B cell (primary cell): ENCODE measurements at regions not wholly inside any gene's neighbourhood (a gene's known extent, or its start where the extent isn't known, plus 50 kb on each side); places are given as distances from the start of the nearest gene placed in this dataset.

ENCODE experiments used
- ATAC-seq: fragments of 200-7000 bp; cut with Tn5 transposase; one replicate; pipeline ENCODE4 v1.10.0; 2021; ENCODE audit warnings: low read depth, mild to moderate bottlenecking, moderate number of reproducible peaks, moderate library complexity
- CTCF ChIA-PET: fragments of 350-600 bp; sonication (Branson Sonifier 250); formaldehyde crosslinking; loops from one replicate; lab custom pipeline; 2021; ENCODE audit warnings: antibody characterized with exemption, inconsistent platforms; lab: Charles Lee
- POLR2A ChIA-PET: fragments of 350-600 bp; sonication (Branson Sonifier 250); formaldehyde crosslinking; loops from one replicate; lab custom pipeline; 2021; ENCODE audit warnings: antibody characterized with exemption; lab: Charles Lee
- DNase-seq: peaks from one replicate; pipeline ENCODE4 v3.0.0; 2013
- H2AFZ ChIP-seq: 2 replicates; pipeline ENCODE4 v1.6.1; 2012; ENCODE audit warnings: mild to moderate bottlenecking, low read depth, low read length; ENCODE audit not compliant: insufficient read depth, poor library complexity, severe bottlenecking
- H3K27ac ChIP-seq, 2 donors: 1 replicate in 1 of 2; 2 replicates in 1 of 2; pipeline ENCODE4 v1.5.1; 2012 to 2013; ENCODE audit warnings: low read length in 2 of 2, mild to moderate bottlenecking in 2 of 2, moderate library complexity in 1 of 2
- H3K27me3 ChIP-seq, 4 experiments: fragments of 200-600 bp in 1 of 4; sonication (generic) in 1 of 4; replicated peaks in 1 of 4; 1 replicate in 2 of 4; 2 replicates in 2 of 4; pipeline versions ENCODE4 v1.6.1 to v1.7.0; 2013 to 2016; ENCODE audit warnings: low read length in 3 of 4, mild to moderate bottlenecking in 2 of 4, mixed read lengths in 1 of 4, moderate library complexity in 1 of 4; ENCODE audit not compliant: insufficient read depth in 4 of 4, control insufficient read depth in 3 of 4; ENCODE audit errors: control extremely low read depth in 1 of 4
- H3K36me3 ChIP-seq, 2 experiments: replicated peaks in 1 of 2; 1 replicate in 1 of 2; 2 replicates in 1 of 2; pipeline versions ENCODE4 v1.6.1 to v1.7.1; 2013; ENCODE audit warnings: low read length in 1 of 2; ENCODE audit not compliant: insufficient read depth in 2 of 2, control insufficient read depth in 1 of 2; ENCODE audit errors: control extremely low read depth in 1 of 2, extremely low read depth in 1 of 2
- H3K4me1 ChIP-seq, 2 donors: fragments of 200-600 bp in 1 of 2; sonication (generic) in 1 of 2; 1 replicate in 1 of 2; 2 replicates in 1 of 2; pipeline versions ENCODE4 v1.5.1 to v1.6.1; 2013 to 2017; ENCODE audit warnings: low read length in 2 of 2; ENCODE audit not compliant: control insufficient read depth in 2 of 2, insufficient read depth in 2 of 2
- H3K4me2 ChIP-seq: replicated peaks from 2 replicates; pipeline ENCODE3; 2012; ENCODE audit warnings: mild to moderate bottlenecking, low read depth, low read length; ENCODE audit not compliant: poor library complexity, severe bottlenecking
- H3K4me3 ChIP-seq, 5 experiments: fragments of 200-600 bp in 1 of 5; sonication (generic) in 1 of 5; 1 replicate in 3 of 5; 2 replicates in 2 of 5; pipeline versions ENCODE4 v1.5.1 to v1.7.0; 2011 to 2016; ENCODE audit warnings: low read length in 4 of 5, mild to moderate bottlenecking in 4 of 5, low read depth in 2 of 5, control low read depth in 1 of 5, moderate library complexity in 1 of 5; ENCODE audit not compliant: insufficient read depth in 1 of 5; ENCODE audit errors: control extremely low read depth in 1 of 5, extremely low read depth in 1 of 5
- H3K79me2 ChIP-seq: fragments of 200-600 bp; sonication (generic); one replicate; pipeline ENCODE4 v1.6.0; 2016; ENCODE audit warnings: low read length; ENCODE audit not compliant: control insufficient read depth, insufficient read depth
- H3K9ac ChIP-seq: fragments of 200-600 bp; sonication (generic); 2 replicates; pipeline ENCODE4 v1.6.1; 2017; ENCODE audit warnings: mild to moderate bottlenecking, low read length, moderate library complexity
- H3K9me3 ChIP-seq, 3 donors: one replicate each; pipeline versions ENCODE4 v1.6.1 to v1.7.1; 2013; ENCODE audit warnings: low read length in 2 of 3; ENCODE audit not compliant: control insufficient read depth in 2 of 3, insufficient read depth in 1 of 3; ENCODE audit errors: control extremely low read depth in 1 of 3
- H4K20me1 ChIP-seq: 2 replicates; pipeline ENCODE4 v1.6.0; 2012; ENCODE audit warnings: mild to moderate bottlenecking, low read length; ENCODE audit not compliant: insufficient read depth, control insufficient read depth, poor library complexity, severe bottlenecking
- H3K27ac Mint-ChIP-seq: one replicate; pipeline ENCODE4 v1.8.0; 2021; ENCODE audit warnings: mixed read lengths
- H3K27me3 Mint-ChIP-seq: one replicate; pipeline ENCODE4 v1.8.0; 2021; ENCODE audit warnings: mixed read lengths
- H3K4me1 Mint-ChIP-seq: one replicate; pipeline ENCODE4 v1.8.0; 2021; ENCODE audit warnings: mixed read lengths
- H3K4me3 Mint-ChIP-seq: one replicate; pipeline ENCODE4 v1.8.0; 2021; ENCODE audit warnings: mixed read lengths
- H3K9me3 Mint-ChIP-seq: one replicate; pipeline ENCODE4 v1.8.0; 2022; ENCODE audit warnings: mixed read lengths; ENCODE audit not compliant: insufficient read depth
- CTCF ChIP-seq: fragments of 200-600 bp; IDR thresholded peaks from one replicate; pipeline ENCODE4 v1.8.0; 2022; ENCODE audit warnings: antibody characterized with exemption, mild to moderate bottlenecking
- EZH2 ChIP-seq: IDR thresholded peaks from 2 replicates; pipeline ENCODE4 v1.6.1; 2012; ENCODE audit warnings: borderline replicate concordance, low read depth, mild to moderate bottlenecking, moderate library complexity, low read length; ENCODE audit not compliant: insufficient read depth, poor library complexity, severe bottlenecking
- WGBS: methylation state at CpG from one replicate; pipeline ENCODE4 v1.1.5; 2013; ENCODE audit warnings: missing lambda C conversion rate; ENCODE audit not compliant: insufficient coverage; 5-methylcytosine and 5-hydroxymethylcytosine counted together
- intact Hi-C: fragments of 100-400 bp; cut with micrococcal nuclease; formaldehyde crosslinking; loops from one replicate; pipeline ENCODE4 v1.10.0; 2022

- no CpG with 5 or more reads among the region's 3 CpGs for WGBS
- POLR2A ChIA-PET: no interaction called here
- ATAC-seq (no peak), DNase-seq (no peak)
- H3K9me3 Mint-ChIP-seq: no peaks in the 10 kb centered on the region
- no peak overlapping the region for H3K9ac ChIP-seq
- intact Hi-C loops: no loop called here
- no peak overlapping the region for H2AFZ ChIP-seq
- H3K4me2 ChIP-seq: no peak overlapping the region
- H4K20me1 ChIP-seq: no peaks in the 10 kb centered on the region
- H3K4me3 ChIP-seq: no peak overlapping the region
- H3K4me3 Mint-ChIP-seq: no peak overlapping the region
- no peaks in the 10 kb centered on the region for H3K4me1 ChIP-seq
- TF ChIP-seq EZH2 (no peak), CTCF (no peak)
- H3K27ac Mint-ChIP-seq: no peak overlapping the region
- no peaks in the 10 kb centered on the region for H3K36me3 ChIP-seq
- H3K79me2 ChIP-seq: no peaks in the 10 kb centered on the region
- CTCF ChIA-PET: no interaction called here
- H3K27me3 Mint-ChIP-seq: no peaks in the 10 kb centered on the region
- H3K4me1 Mint-ChIP-seq: peaks cover 9% of the 10 kb centered on the region
- no peaks in the 10 kb centered on the region for H3K27me3 ChIP-seq
- no peaks in the 10 kb centered on the region for H3K9me3 ChIP-seq
- H3K27ac ChIP-seq: no peak overlapping the region
Observed at GRCh38 chr1:188240772-188241406, 1412.1 kb downstream of the PLA2G4A start.

GRCh38 chr1:188241629-188242028, 1412.9 kb downstream of the PLA2G4A start:
- TF ChIP-seq CTCF (no peak), EZH2 (no peak)
- POLR2A ChIA-PET: no interaction called here
- Mint-ChIP-seq H3K4me3 (no peak overlapping the region), H3K27me3 (no peaks in the 10 kb centered on the region), H3K4me1 (peaks cover 9% of the 10 kb centered on the region), H3K9me3 (no peaks in the 10 kb centered on the region), H3K27ac (no peak overlapping the region)
- H3K36me3 ChIP-seq: no peaks in the 10 kb centered on the region
- H3K4me2 ChIP-seq: no peak overlapping the region
- intact Hi-C loops: no loop called here
- H3K9me3 ChIP-seq: no peaks in the 10 kb centered on the region
- ATAC-seq (no peak), DNase-seq (no peak)
- H3K9ac ChIP-seq: no peak overlapping the region
- CTCF ChIA-PET: no interaction called here
- H2AFZ ChIP-seq: no peak overlapping the region
- H3K27ac ChIP-seq: no peak overlapping the region
- no peak overlapping the region for H3K4me3 ChIP-seq
- no CpG with 5 or more reads among the region's 4 CpGs for WGBS
- H3K27me3 ChIP-seq: no peaks in the 10 kb centered on the region
- H4K20me1 ChIP-seq: no peaks in the 10 kb centered on the region
- H3K79me2 ChIP-seq: no peaks in the 10 kb centered on the region
- no peaks in the 10 kb centered on the region for H3K4me1 ChIP-seq
